GM10248 (cell line): ENCODE measurements at regions not wholly inside any gene's neighbourhood (a gene's known extent, or its start where the extent isn't known, plus 50 kb on each side); places are given as distances from the start of the nearest gene placed in this dataset.
"Not testable (repeated sequence)": the region's sequence is repeated elsewhere in the genome, so short reads cannot be mapped to it uniquely, and the experiment has no call there.

Source experiments
- CTCF ChIA-PET: fragments of 300-600 bp; sonication (Branson Sonifier 250); formaldehyde crosslinking; extraction: SDS; loops from one replicate; lab custom pipeline; 2021; ENCODE audit warnings: antibody characterized with exemption; lab: Yijun Ruan, JAX
- POLR2A ChIA-PET: fragments of 350-650 bp; sonication (Branson Sonifier 250); formaldehyde crosslinking; extraction: SDS; loops from one replicate; lab custom pipeline; 2020; ENCODE audit warnings: antibody characterized with exemption; lab: Yijun Ruan, JAX
- DNase-seq: peaks from one replicate; pipeline ENCODE4 v3.0.0; 2012; ENCODE audit errors: extremely low spot score
- CTCF ChIP-seq: IDR thresholded peaks from 2 replicates; pipeline ENCODE4 v1.5.1; 2012; ENCODE audit warnings: mild to moderate bottlenecking, low read depth; ENCODE audit errors: extremely low read depth, missing control alignments, control extremely low read depth

- POLR2A ChIA-PET: no interaction called here
- DNase-seq: no peak
- CTCF ChIA-PET: interaction anchor here (0.9 kb wide), 1 partner anchor 17 kb away, joined by 3 read pairs; no protein-coding TSS in a partner anchor
- no peak for TF ChIP-seq CTCF
These were observed 99.1 kb upstream of the FOXN3 start for GRCh38 chr14:89516173-89516572.

GRCh38 chr14:89514601-89515000, 97.6 kb upstream of the FOXN3 start:
- TF ChIP-seq CTCF: no peak
- POLR2A ChIA-PET: no interaction called here
- CTCF ChIA-PET: no interaction called here

GRCh38 chr14:89509891-89510290, 92.9 kb upstream of the FOXN3 start:
- CTCF ChIA-PET: interaction anchor here (1.0 to 1.7 kb wide), 5 partner anchors 8 to 212 kb away, joined by 3 to 4 read pairs (median 3); no protein-coding TSS in a partner anchor
- no peak for DNase-seq
- POLR2A ChIA-PET: no interaction called here
- TF ChIP-seq CTCF: no peak

More at GRCh38 chr14:89514601-89515000, 97.6 kb upstream of the FOXN3 start:
- DNase-seq: no peak

GRCh38 chr14:89508863-89509262, 91.8 kb upstream of the FOXN3 start:
- TF ChIP-seq CTCF: no peak
- POLR2A ChIA-PET: no interaction called here

GRCh38 chr14:89507926-89508460, 91.0 kb upstream of the FOXN3 start:
- no peak for DNase-seq
- ChIA-PET POLR2A (no interaction called here), CTCF (no interaction called here)

More at GRCh38 chr14:89508863-89509262, 91.8 kb upstream of the FOXN3 start:
- CTCF ChIA-PET: interaction anchor here (1.7 kb wide), 1 partner anchor 213 kb away, joined by 3 read pairs; no protein-coding TSS in a partner anchor
- no peak for DNase-seq

GRCh38 chr14:89507521-89507920, 90.5 kb upstream of the FOXN3 start:
- no peak for TF ChIP-seq CTCF
- DNase-seq: no peak
- CTCF ChIA-PET: no interaction called here
- POLR2A ChIA-PET: no interaction called here

More at GRCh38 chr14:89507926-89508460, 91.0 kb upstream of the FOXN3 start:
- no peak for TF ChIP-seq CTCF

GRCh38 chr14:89506891-89507452, 89.9 kb upstream of the FOXN3 start:
- CTCF ChIA-PET, DNase-seq, POLR2A ChIA-PET: not testable (repeated sequence)
